PC-9 (cell line): ENCODE measurements at regions not wholly inside any gene's neighbourhood (a gene's known extent, or its start where the extent isn't known, plus 50 kb on each side); places are given as distances from the start of the nearest gene placed in this dataset.

ENCODE experiments used
- CTCF ChIP-seq: fragments of 200-600 bp; sonication (generic); conservative IDR thresholded peaks from 2 replicates; pipeline ENCODE4 v1.6.1; 2017; ENCODE audit warnings: mixed run types, antibody characterized with exemption, mild to moderate bottlenecking, moderate library complexity
- EZH2 ChIP-seq: fragments of 200-600 bp; sonication (generic); IDR thresholded peaks from 2 replicates; pipeline ENCODE4 v1.8.0; 2017; ENCODE audit warnings: antibody characterized with exemption, low read depth

DNA sequence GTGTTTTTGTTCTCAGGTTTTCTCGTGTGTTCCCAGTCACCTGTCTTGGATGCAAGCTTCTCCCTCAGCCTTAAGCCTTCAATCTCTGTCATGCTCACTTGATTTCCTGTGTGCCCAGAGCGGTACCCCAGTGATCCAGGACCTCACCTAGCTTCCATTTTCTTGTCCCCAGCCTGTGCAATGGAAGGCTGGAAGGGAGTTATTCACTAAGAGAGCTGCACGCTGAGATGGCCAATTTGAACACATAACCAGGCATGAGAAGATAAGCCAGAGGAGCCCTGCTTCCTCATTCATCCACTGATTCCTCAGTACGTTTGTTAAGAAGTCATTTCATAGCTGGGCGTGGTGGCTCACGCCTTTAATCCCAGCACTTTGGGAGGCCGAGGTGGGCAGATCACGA, 130.8 kb upstream of the SERPINE2 start:
- no peak for TF ChIP-seq EZH2
- TF ChIP-seq CTCF: no peak
